ENCODE measurements at regions not wholly inside any gene's neighbourhood (a gene's known extent, or its start where the extent isn't known, plus 50 kb on each side); places are given as distances from the start of the nearest gene placed in this dataset.

- no peak for DNase-seq (ENCODE audit: low read depth, low spot score)
- H3K4me1 ChIP-seq (ENCODE audit: control insufficient read depth, insufficient read depth, low read length), result no peaks in the 10 kb centered on the region
- no CpG with 5 or more reads among the region's 1 CpG for WGBS (ENCODE audit: insufficient coverage, insufficient read length)
- H3K9me3 ChIP-seq (ENCODE audit: control insufficient read depth, insufficient read depth, low read length), result no peaks in the 10 kb centered on the region
- H3K27me3 ChIP-seq (ENCODE audit: control insufficient read depth, insufficient read depth, low read length), result no peaks in the 10 kb centered on the region
- no peak overlapping the region for H3K27ac ChIP-seq (ENCODE audit: low read length)
- no peak overlapping the region for H3K4me3 ChIP-seq (ENCODE audit: low read length)
- H3K36me3 ChIP-seq (ENCODE audit: control insufficient read depth, insufficient read depth, low read length), result no peaks in the 10 kb centered on the region
Observed at GRCh38 chr10:10579709-10580108, 438.0 kb upstream of the CELF2 start.

- Histone ChIP-seq H3K27me3 (ENCODE audit: control insufficient read depth, insufficient read depth, low read length) (no peaks in the 10 kb centered on the region), H3K4me1 (ENCODE audit: control insufficient read depth, insufficient read depth, low read length) (no peaks in the 10 kb centered on the region; the same call in 1 of the 2 replicates), H3K36me3 (ENCODE audit: control insufficient read depth, insufficient read depth, low read length) (no peaks in the 10 kb centered on the region), H3K27ac (ENCODE audit: low read length) (no peak overlapping the region), H3K9me3 (ENCODE audit: control insufficient read depth, insufficient read depth, low read length) (no peaks in the 10 kb centered on the region), H3K4me3 (ENCODE audit: low read length) (no peak overlapping the region)
- no peak for DNase-seq (ENCODE audit: low read depth, low spot score)
- WGBS (ENCODE audit: insufficient coverage, insufficient read length), result no CpG with 5 or more reads among the region's 5 CpGs
Observed at GRCh38 chr10:10584161-10584560, 433.5 kb upstream of the CELF2 start.

GRCh38 chr10:10587744-10588393 is 429.8 kb upstream of the CELF2 start:
- no CpG with 5 or more reads among the region's 5 CpGs for WGBS (ENCODE audit: insufficient coverage, insufficient read length)
- H3K9me3 ChIP-seq (ENCODE audit: control insufficient read depth, insufficient read depth, low read length), result no peaks in the 10 kb centered on the region

GRCh38 chr10:10589540-10590303 is 427.9 kb upstream of the CELF2 start:
- Histone ChIP-seq H3K4me1 (ENCODE audit: control insufficient read depth, insufficient read depth, low read length) (no peaks in the 10 kb centered on the region; the same call in 1 of the 2 replicates), H3K27me3 (ENCODE audit: control insufficient read depth, insufficient read depth, low read length) (no peaks in the 10 kb centered on the region), H3K36me3 (ENCODE audit: control insufficient read depth, insufficient read depth, low read length) (no peaks in the 10 kb centered on the region), H3K9me3 (ENCODE audit: control insufficient read depth, insufficient read depth, low read length) (no peaks in the 10 kb centered on the region), H3K4me3 (ENCODE audit: low read length) (no peak overlapping the region), H3K27ac (ENCODE audit: low read length) (no peak overlapping the region)
- no CpG with 5 or more reads among the region's 4 CpGs for WGBS (ENCODE audit: insufficient coverage, insufficient read length)
- DNase-seq (ENCODE audit: low read depth, low spot score), result no peak

More at GRCh38 chr10:10587744-10588393, 429.8 kb upstream of the CELF2 start:
- no peaks in the 10 kb centered on the region for H3K27me3 ChIP-seq (ENCODE audit: control insufficient read depth, insufficient read depth, low read length)
- H3K4me3 ChIP-seq (ENCODE audit: low read length), result no peak overlapping the region
- H3K4me1 ChIP-seq (ENCODE audit: control insufficient read depth, insufficient read depth, low read length), result no peaks in the 10 kb centered on the region; the same call in 1 of the 2 replicates
- no peak overlapping the region for H3K27ac ChIP-seq (ENCODE audit: low read length)
- no peak for DNase-seq (ENCODE audit: low read depth, low spot score)
- H3K36me3 ChIP-seq (ENCODE audit: control insufficient read depth, insufficient read depth, low read length), result no peaks in the 10 kb centered on the region

- no peaks in the 10 kb centered on the region for H3K9me3 ChIP-seq (ENCODE audit: control insufficient read depth, insufficient read depth, low read length)
- no peaks in the 10 kb centered on the region; the same call in 1 of the 2 replicates for H3K4me1 ChIP-seq (ENCODE audit: control insufficient read depth, insufficient read depth, low read length)
- H3K27me3 ChIP-seq (ENCODE audit: control insufficient read depth, insufficient read depth, low read length), result no peaks in the 10 kb centered on the region
- no CpG with 5 or more reads among the region's 8 CpGs for WGBS (ENCODE audit: insufficient coverage, insufficient read length)
- no peaks in the 10 kb centered on the region for H3K36me3 ChIP-seq (ENCODE audit: control insufficient read depth, insufficient read depth, low read length)
- DNase-seq (ENCODE audit: low read depth, low spot score), result no peak
- H3K4me3 ChIP-seq (ENCODE audit: low read length), result no peak overlapping the region
- H3K27ac ChIP-seq (ENCODE audit: low read length), result no peak overlapping the region
Observed at GRCh38 chr10:10591715-10592341, 425.8 kb upstream of the CELF2 start.

GRCh38 chr10:10596256-10596655 is 421.4 kb upstream of the CELF2 start:
- Histone ChIP-seq H3K9me3 (ENCODE audit: control insufficient read depth, insufficient read depth, low read length) (no peaks in the 10 kb centered on the region), H3K4me1 (ENCODE audit: control insufficient read depth, insufficient read depth, low read length) (no peaks in the 10 kb centered on the region), H3K4me3 (ENCODE audit: low read length) (no peak overlapping the region), H3K27me3 (ENCODE audit: control insufficient read depth, insufficient read depth, low read length) (no peaks in the 10 kb centered on the region), H3K27ac (ENCODE audit: low read length) (no peak overlapping the region), H3K36me3 (ENCODE audit: control insufficient read depth, insufficient read depth, low read length) (no peaks in the 10 kb centered on the region)
- WGBS (ENCODE audit: insufficient coverage, insufficient read length), result no CpG with 5 or more reads among the region's 2 CpGs
- no peak for DNase-seq (ENCODE audit: low read depth, low spot score)

- Histone ChIP-seq H3K9me3 (ENCODE audit: control insufficient read depth, insufficient read depth, low read length) (no peaks in the 10 kb centered on the region), H3K4me1 (ENCODE audit: control insufficient read depth, insufficient read depth, low read length) (no peaks in the 10 kb centered on the region), H3K27ac (ENCODE audit: low read length) (no peak overlapping the region), H3K27me3 (ENCODE audit: control insufficient read depth, insufficient read depth, low read length) (no peaks in the 10 kb centered on the region), H3K4me3 (ENCODE audit: low read length) (no peak overlapping the region), H3K36me3 (ENCODE audit: control insufficient read depth, insufficient read depth, low read length) (no peaks in the 10 kb centered on the region)
- WGBS (ENCODE audit: insufficient coverage, insufficient read length), result no CpG with 5 or more reads among the region's 5 CpGs
- DNase-seq (ENCODE audit: low read depth, low spot score), result no peak
Observed at GRCh38 chr10:10598297-10598696, 419.4 kb upstream of the CELF2 start.

- Histone ChIP-seq H3K4me3 (ENCODE audit: low read length) (no peak overlapping the region), H3K36me3 (ENCODE audit: control insufficient read depth, insufficient read depth, low read length) (no peaks in the 10 kb centered on the region), H3K27me3 (ENCODE audit: control insufficient read depth, insufficient read depth, low read length) (no peaks in the 10 kb centered on the region), H3K4me1 (ENCODE audit: control insufficient read depth, insufficient read depth, low read length) (no peaks in the 10 kb centered on the region), H3K9me3 (ENCODE audit: control insufficient read depth, insufficient read depth, low read length) (no peaks in the 10 kb centered on the region), H3K27ac (ENCODE audit: low read length) (no peak overlapping the region)
- no CpG with 5 or more reads among the region's 5 CpGs for WGBS (ENCODE audit: insufficient coverage, insufficient read length)
- DNase-seq (ENCODE audit: low read depth, low spot score), result no peak
Observed at GRCh38 chr10:10600004-10600403, 417.7 kb upstream of the CELF2 start.

GRCh38 chr10:10605551-10606081 is 412.1 kb upstream of the CELF2 start:
- DNase-seq (ENCODE audit: low read depth, low spot score), result no peak
- no CpG with 5 or more reads among the region's 9 CpGs for WGBS (ENCODE audit: insufficient coverage, insufficient read length)

GRCh38 chr10:10609379-10609955 is 408.2 kb upstream of the CELF2 start:
- H3K9me3 ChIP-seq (ENCODE audit: control insufficient read depth, insufficient read depth, low read length), result no peaks in the 10 kb centered on the region
- no peaks in the 10 kb centered on the region for H3K27me3 ChIP-seq (ENCODE audit: control insufficient read depth, insufficient read depth, low read length)
- H3K4me1 ChIP-seq (ENCODE audit: control insufficient read depth, insufficient read depth, low read length), result no peaks in the 10 kb centered on the region
- H3K27ac ChIP-seq (ENCODE audit: low read length), result no peak overlapping the region
- no peak for DNase-seq (ENCODE audit: low read depth, low spot score)
- H3K4me3 ChIP-seq (ENCODE audit: low read length), result no peak overlapping the region
- H3K36me3 ChIP-seq (ENCODE audit: control insufficient read depth, insufficient read depth, low read length), result no peaks in the 10 kb centered on the region
- no CpG with 5 or more reads among the region's 8 CpGs for whole genome bisulfite sequencing (ENCODE audit: insufficient coverage, insufficient read length)

More at GRCh38 chr10:10605551-10606081, 412.1 kb upstream of the CELF2 start:
- Histone ChIP-seq H3K9me3 (ENCODE audit: control insufficient read depth, insufficient read depth, low read length) (no peaks in the 10 kb centered on the region), H3K27me3 (ENCODE audit: control insufficient read depth, insufficient read depth, low read length) (no peaks in the 10 kb centered on the region), H3K4me1 (ENCODE audit: control insufficient read depth, insufficient read depth, low read length) (no peaks in the 10 kb centered on the region), H3K36me3 (ENCODE audit: control insufficient read depth, insufficient read depth, low read length) (no peaks in the 10 kb centered on the region), H3K27ac (ENCODE audit: low read length) (no peak overlapping the region), H3K4me3 (ENCODE audit: low read length) (no peak overlapping the region)

All from iPS DF 6.9 (cell line).